ENCODE measurements at regions not wholly inside any gene's neighbourhood (a gene's known extent, or its start where the extent isn't known, plus 50 kb on each side); places are given as distances from the start of the nearest gene placed in this dataset.

DNA sequence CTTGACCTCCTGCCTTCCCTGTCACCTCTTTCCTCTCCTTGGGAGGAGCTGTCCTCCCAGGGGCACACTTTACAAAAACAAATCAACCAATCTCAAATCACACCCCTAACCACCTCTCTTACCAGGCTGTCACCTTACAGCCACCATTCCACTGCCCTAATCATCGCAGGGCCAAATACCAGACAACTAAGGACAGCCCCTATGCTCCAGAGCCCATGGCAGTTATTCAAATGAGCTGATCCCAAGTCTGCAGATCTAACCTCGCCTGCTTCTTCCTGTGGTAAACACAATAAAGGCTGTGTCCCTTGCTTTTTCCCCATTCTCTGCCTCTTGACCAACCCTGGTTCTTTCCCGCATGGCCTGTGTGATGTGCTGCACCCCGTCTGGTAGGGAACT, 154.2 kb upstream of the CNTNAP5 start:
- no peaks in the 10 kb centered on the region for H3K27me3 Mint-ChIP-seq
- no peaks in the 10 kb centered on the region for H3K36me3 Mint-ChIP-seq (ENCODE audit: low read depth)
- intact Hi-C loops (cut with DNase I, micrococcal nuclease) = no loop called here
- CTCF ChIA-PET = no interaction called here
- peaks cover 3% of the 10 kb centered on the region for H3K9me3 Mint-ChIP-seq
- DNase-seq (no peak), ATAC-seq (ENCODE audit: poor library complexity) (no peak)
- Histone ChIP-seq H3K27me3 (ENCODE audit: control insufficient read depth in 1 of 2, insufficient read depth in 2 of 2, low read length in 2 of 2) (no peaks in the 10 kb centered on the region), H3K36me3 (ENCODE audit: insufficient read depth, low read length) (no peaks in the 10 kb centered on the region), H3K4me1 (ENCODE audit: insufficient read depth, low read length) (no peaks in the 10 kb centered on the region), H3K4me3 (ENCODE audit: low read length) (no peak overlapping the region), H3K27ac (ENCODE audit: low read depth in 1 of 2, low read length in 2 of 2) (no peak overlapping the region), H3K9me3 (ENCODE audit: control insufficient read depth in 1 of 2, insufficient read depth in 1 of 2, low read length in 2 of 2) (peaks cover 0 to 7% of the 10 kb centered on the region in 2 experiments)
- H3K4me3 Mint-ChIP-seq = no peak overlapping the region
- TF ChIP-seq CTCF (IDR thresholded peaks at IDR 0.05) = no peak
- H3K27ac Mint-ChIP-seq = no peak overlapping the region
- H3K4me1 Mint-ChIP-seq (ENCODE audit: low read depth) = no peaks in the 10 kb centered on the region
- POLR2A ChIA-PET = no interaction called here

DNA sequence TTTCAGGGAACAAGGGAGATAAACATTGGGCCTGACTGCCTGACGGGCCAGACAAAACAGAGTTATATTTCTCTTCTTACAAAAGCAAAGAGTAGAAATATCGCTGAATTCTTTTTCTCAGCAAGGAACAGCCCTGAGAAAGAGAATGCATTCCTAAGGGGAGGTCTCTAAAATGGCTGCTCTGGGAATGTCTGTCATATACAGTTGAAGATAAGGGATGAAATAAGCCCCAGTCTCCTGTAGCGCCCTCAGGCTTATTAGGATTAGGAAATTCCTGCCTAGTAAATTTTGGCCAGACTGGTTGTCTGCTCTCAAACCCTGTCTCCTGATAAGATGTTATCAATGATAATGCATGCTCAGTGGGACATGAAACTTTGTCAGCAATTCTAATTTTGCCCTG, 134.9 kb upstream of the CNTNAP5 start:
- POLR2A ChIA-PET = no interaction called here
- no peaks in the 10 kb centered on the region for H3K4me1 Mint-ChIP-seq (ENCODE audit: low read depth)
- no peaks in the 10 kb centered on the region for H3K36me3 Mint-ChIP-seq (ENCODE audit: low read depth)
- intact Hi-C loops (cut with DNase I, micrococcal nuclease) = no loop called here
- Histone ChIP-seq H3K36me3 (ENCODE audit: insufficient read depth, low read length) (no peaks in the 10 kb centered on the region), H3K4me1 (ENCODE audit: insufficient read depth, low read length) (no peaks in the 10 kb centered on the region), H3K4me3 (ENCODE audit: low read length) (no peak overlapping the region), H3K27me3 (ENCODE audit: control insufficient read depth in 1 of 2, insufficient read depth in 2 of 2, low read length in 2 of 2) (no peaks in the 10 kb centered on the region), H3K9me3 (ENCODE audit: control insufficient read depth in 1 of 2, insufficient read depth in 1 of 2, low read length in 2 of 2) (peaks cover 3% of the 10 kb centered on the region in 2 experiments), H3K27ac (ENCODE audit: low read depth in 1 of 2, low read length in 2 of 2) (no peak overlapping the region)
- ATAC-seq (ENCODE audit: poor library complexity) (no peak), DNase-seq (no peak)
- TF ChIP-seq CTCF (IDR thresholded peaks at IDR 0.05) = no peak
- H3K27me3 Mint-ChIP-seq = no peaks in the 10 kb centered on the region
- CTCF ChIA-PET = no interaction called here
- H3K27ac Mint-ChIP-seq = no peak overlapping the region
- no peak overlapping the region for H3K4me3 Mint-ChIP-seq
- H3K9me3 Mint-ChIP-seq = peaks cover 24% of the 10 kb centered on the region

DNA sequence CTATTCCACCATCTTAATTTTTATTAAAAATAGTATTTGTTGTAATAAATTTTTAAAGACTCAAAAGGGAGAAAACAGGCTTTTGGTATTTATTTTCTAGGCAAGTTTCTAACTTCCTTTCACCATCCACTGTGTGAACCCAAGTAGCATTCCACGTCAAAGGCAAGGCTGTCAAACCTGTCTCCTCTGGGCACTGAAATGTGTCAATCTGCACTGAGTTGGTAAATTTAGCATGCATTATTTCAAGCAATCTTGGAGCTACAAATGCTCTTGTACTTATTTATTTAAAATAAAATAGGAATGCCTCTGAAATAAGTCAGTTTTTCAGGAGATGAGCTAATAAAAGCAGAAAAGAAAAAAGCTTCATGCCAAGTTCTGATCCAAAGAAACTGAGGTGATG, 130.9 kb upstream of the CNTNAP5 start:
- no peak overlapping the region for H3K27ac ChIP-seq (ENCODE audit: low read depth in 1 of 2, low read length in 2 of 2)
- no peak overlapping the region for H3K4me3 ChIP-seq (ENCODE audit: low read length)
- H3K36me3 ChIP-seq (ENCODE audit: insufficient read depth, low read length) = no peaks in the 10 kb centered on the region
- H3K27me3 ChIP-seq (ENCODE audit: control insufficient read depth in 1 of 2, insufficient read depth in 2 of 2, low read length in 2 of 2) = no peaks in the 10 kb centered on the region
- no peaks in the 10 kb centered on the region for H3K4me1 ChIP-seq (ENCODE audit: insufficient read depth, low read length)
- DNase-seq (no peak), ATAC-seq (ENCODE audit: poor library complexity) (no peak)
- Mint-ChIP-seq H3K36me3 (ENCODE audit: low read depth) (no peaks in the 10 kb centered on the region), H3K4me3 (no peak overlapping the region), H3K9me3 (peaks cover 19% of the 10 kb centered on the region), H3K4me1 (ENCODE audit: low read depth) (no peaks in the 10 kb centered on the region), H3K27ac (no peak overlapping the region), H3K27me3 (no peaks in the 10 kb centered on the region)
- POLR2A ChIA-PET = no interaction called here
- intact Hi-C loops (cut with DNase I, micrococcal nuclease) = no loop called here
- H3K9me3 ChIP-seq (ENCODE audit: control insufficient read depth in 1 of 2, insufficient read depth in 1 of 2, low read length in 2 of 2) = peaks cover 3% of the 10 kb centered on the region in 2 experiments
- CTCF ChIA-PET = no interaction called here
- TF ChIP-seq CTCF (IDR thresholded peaks at IDR 0.05) = no peak
